ENCODE measurements at regions not wholly inside any gene's neighbourhood (a gene's known extent, or its start where the extent isn't known, plus 50 kb on each side); places are given as distances from the start of the nearest gene placed in this dataset.

DNA sequence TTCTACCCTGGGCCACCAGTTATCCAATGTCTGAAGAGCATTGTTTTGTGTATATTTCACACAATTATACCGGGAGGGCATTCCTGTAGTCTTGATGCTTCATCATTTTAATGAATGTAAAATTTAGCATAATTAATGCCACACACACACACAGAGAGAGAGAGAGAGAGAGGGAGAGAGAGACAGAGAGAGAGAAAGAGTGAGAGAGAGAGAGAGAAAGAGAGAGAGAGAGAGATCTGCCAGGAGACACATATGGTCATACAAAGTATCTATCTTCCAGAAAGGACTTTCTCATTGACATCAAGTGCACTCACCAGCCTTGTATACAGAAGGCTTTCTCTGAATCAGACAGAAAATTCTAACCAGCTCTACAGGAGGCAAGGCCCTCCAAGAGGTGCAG, 72.3 kb downstream of the KLF6 start:
- H3K4me3 ChIP-seq (replicated peaks; ENCODE audit: low read depth, low read length), result no peak overlapping the region
- no peak for DNase-seq (ENCODE audit: extremely low read depth, low read depth)
- no peak for TF ChIP-seq CTCF (IDR thresholded peaks at IDR 0.05; ENCODE audit: low read depth, low read length, missing control alignments)

DNA sequence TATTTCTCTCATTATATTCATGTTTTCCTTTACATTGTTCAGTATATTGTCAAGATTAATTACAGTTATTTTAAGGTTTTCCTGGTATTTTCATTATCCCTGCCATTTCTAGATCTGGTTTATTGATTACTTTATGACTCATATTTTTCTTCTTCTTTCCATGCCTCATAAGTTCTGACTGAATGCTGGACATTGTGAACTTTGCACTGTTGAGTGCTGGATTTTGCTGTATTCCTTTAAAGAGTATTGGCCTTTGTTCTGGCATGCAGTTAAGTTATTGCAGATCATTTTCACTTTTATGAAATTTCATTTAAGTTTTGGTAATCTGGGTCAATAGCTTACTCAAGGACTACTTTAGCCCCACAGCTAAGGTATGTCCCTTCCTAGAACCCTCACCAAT, 73.1 kb downstream of the KLF6 start:
- no peak overlapping the region for H3K4me3 ChIP-seq (replicated peaks; ENCODE audit: low read depth, low read length)
- TF ChIP-seq CTCF (IDR thresholded peaks at IDR 0.05; ENCODE audit: low read depth, low read length, missing control alignments), result no peak
- no peak for DNase-seq (ENCODE audit: extremely low read depth, low read depth)

- DNase-seq (ENCODE audit: extremely low read depth, low read depth), result no peak
- no peak for TF ChIP-seq CTCF (IDR thresholded peaks at IDR 0.05; ENCODE audit: low read depth, low read length, missing control alignments)
- no peak overlapping the region for H3K4me3 ChIP-seq (replicated peaks; ENCODE audit: low read depth, low read length)
These were observed 74.2 kb downstream of the KLF6 start for GRCh38 chr10:3710764-3711163.

DNA sequence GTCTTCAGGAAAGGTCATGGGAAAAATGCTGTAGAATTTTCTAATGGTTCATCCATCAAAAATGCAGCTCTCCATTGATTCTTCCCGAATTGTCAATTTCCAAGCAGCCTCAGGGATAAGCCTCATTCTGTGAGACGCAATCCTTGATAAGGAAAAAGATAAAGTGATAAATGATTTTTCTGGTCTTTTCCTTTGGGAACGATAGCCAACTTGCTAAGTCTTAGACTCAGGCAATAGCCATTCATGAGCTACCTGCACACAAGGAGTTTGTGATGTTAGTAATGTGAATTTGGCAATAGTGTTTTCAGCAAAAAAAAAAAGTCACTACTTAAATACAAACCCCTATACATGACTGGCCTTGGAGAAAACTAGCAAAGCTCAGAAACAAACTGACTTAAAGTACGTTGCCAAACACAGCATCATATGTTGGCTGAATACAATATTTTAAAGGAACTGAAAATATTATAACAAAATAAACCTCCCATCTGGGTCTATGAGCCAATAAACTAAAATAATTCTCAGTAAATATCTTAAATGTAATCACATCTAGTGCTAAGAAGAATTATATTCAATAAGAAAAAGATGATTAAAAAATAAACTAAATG, 75.5 kb downstream of the KLF6 start:
- H3K4me3 ChIP-seq (replicated peaks; ENCODE audit: low read depth, low read length), result no peak overlapping the region
- DNase-seq (ENCODE audit: extremely low read depth, low read depth), result no peak
- no peak for TF ChIP-seq CTCF (IDR thresholded peaks at IDR 0.05; ENCODE audit: low read depth, low read length, missing control alignments)

DNA sequence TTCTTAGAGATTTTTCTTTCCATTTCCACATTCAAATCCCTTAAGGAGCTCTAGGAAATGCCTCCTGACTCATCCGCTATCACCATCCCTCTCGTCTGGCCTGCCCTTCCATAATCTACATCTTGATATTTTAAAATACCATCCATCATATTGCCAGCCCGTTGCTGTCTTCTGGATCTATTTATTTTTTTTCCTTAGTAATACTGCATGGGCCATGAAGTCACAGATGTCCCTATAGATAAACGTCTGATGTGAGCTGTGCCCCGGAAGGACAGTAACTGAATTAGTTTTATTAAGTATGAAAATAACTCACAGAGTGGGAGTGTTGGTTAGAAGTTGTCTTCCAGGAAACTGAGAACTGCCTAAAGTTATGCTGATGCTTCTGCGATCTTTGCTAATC, 76.2 kb downstream of the KLF6 start:
- no peak for TF ChIP-seq CTCF (IDR thresholded peaks at IDR 0.05; ENCODE audit: low read depth, low read length, missing control alignments)
- H3K4me3 ChIP-seq (replicated peaks; ENCODE audit: low read depth, low read length), result no peak overlapping the region
- DNase-seq (ENCODE audit: extremely low read depth, low read depth), result no peak

DNA sequence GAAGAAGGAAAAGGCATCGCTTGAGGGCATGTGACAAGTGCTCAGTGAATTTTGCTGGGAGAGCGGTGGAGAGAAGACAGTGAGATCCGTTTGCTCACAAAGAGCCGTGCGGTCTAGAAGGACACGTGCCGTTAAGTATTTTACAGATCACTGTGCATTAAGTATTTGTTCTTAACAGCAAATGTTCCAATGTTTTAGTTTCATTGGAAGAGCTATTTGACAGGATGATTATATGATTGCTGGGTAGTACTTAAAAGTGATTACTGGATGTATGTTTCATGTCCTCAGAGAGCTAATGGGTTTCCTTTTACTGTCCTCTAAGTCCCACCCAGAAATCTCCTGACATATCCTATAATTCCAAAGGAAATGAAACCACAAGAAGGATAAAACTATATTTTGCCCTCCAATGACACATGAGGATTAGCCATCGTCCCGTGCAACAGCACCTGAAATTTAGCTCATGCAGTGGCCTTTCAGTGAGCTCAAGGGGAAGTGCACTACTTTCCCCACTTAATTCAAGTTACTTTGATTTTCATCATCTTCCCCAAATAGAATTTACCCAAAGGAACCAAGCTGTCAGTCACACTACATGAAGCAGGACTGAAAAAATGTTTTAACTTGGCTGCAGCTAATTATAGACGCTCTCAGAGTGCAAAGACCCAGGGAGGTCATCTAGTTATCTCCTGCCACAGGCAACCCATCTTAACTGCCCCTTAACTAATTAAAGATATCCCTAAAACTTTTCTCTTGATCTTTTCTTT, 80.3 kb downstream of the KLF6 start:
- H3K4me3 ChIP-seq (replicated peaks; ENCODE audit: low read depth, low read length), result no peak overlapping the region
- no peak for TF ChIP-seq CTCF (IDR thresholded peaks at IDR 0.05; ENCODE audit: low read depth, low read length, missing control alignments)
- DNase-seq (ENCODE audit: extremely low read depth, low read depth), result no peak
